SJCRH30 (cell line): ENCODE measurements at regions not wholly inside any gene's neighbourhood (a gene's known extent, or its start where the extent isn't known, plus 50 kb on each side); places are given as distances from the start of the nearest gene placed in this dataset.

Source experiments
- DNase-seq, 2 experiments: peaks; one replicate each; pipeline ENCODE4 v3.0.0-alpha.2; 2015 to 2020
- H3K27ac ChIP-seq: fragments of 250-450 bp; sonication (Bioruptor Pico); 2 replicates; pipeline ENCODE4 v1.5.1; 2020; ENCODE audit warnings: mild to moderate bottlenecking, moderate library complexity
- H3K27me3 ChIP-seq: fragments of 250-450 bp; sonication (Bioruptor Pico); 2 replicates; pipeline ENCODE4 v1.5.1; 2020; ENCODE audit warnings: mild to moderate bottlenecking, moderate library complexity
- H3K36me3 ChIP-seq: fragments of 250-450 bp; sonication (Bioruptor Pico); 2 replicates; pipeline ENCODE4 v1.5.1; 2020; ENCODE audit warnings: mild to moderate bottlenecking, moderate library complexity
- H3K4me1 ChIP-seq: fragments of 250-450 bp; sonication (Bioruptor Pico); 2 replicates; pipeline ENCODE4 v1.5.1; 2020; ENCODE audit warnings: mild to moderate bottlenecking, moderate library complexity
- H3K4me3 ChIP-seq: fragments of 250-450 bp; sonication (Bioruptor Pico); 2 replicates; pipeline ENCODE4 v1.5.1; 2020; ENCODE audit warnings: mild to moderate bottlenecking, moderate library complexity
- H3K9me3 ChIP-seq: fragments of 250-450 bp; sonication (Bioruptor Pico); replicated peaks from 2 replicates; pipeline ENCODE4 v1.5.1; 2020; ENCODE audit warnings: mild to moderate bottlenecking, moderate library complexity

DNA sequence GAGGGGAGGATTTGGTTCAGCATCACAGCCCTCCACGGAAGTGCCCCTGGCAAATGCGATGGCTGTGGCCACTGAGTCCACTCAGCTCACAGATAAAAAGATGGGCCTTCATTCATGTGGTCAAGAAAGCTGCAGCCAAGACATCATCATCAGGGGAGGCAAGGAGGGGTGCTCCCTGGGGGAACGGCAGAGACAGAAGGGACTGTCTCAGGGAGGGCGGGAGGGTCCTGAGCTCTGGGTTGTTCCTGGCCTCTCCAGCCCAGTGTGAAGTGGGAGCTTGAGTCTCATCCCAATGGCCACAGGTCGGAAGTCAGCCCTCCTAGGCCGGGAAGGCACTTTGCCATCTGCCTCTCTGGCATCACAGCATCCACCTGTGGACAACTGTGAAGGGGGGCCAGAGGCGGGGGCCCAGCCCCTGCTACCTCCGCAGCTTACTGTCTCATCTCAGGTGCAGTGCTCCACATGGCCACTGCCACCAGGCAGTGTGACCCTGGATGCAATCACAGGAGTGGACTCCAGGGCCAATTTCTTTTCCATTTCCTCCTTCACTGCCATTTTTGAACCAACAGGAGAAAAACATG, 137.8 kb upstream of the SOX1 start:
- no peak for DNase-seq

DNA sequence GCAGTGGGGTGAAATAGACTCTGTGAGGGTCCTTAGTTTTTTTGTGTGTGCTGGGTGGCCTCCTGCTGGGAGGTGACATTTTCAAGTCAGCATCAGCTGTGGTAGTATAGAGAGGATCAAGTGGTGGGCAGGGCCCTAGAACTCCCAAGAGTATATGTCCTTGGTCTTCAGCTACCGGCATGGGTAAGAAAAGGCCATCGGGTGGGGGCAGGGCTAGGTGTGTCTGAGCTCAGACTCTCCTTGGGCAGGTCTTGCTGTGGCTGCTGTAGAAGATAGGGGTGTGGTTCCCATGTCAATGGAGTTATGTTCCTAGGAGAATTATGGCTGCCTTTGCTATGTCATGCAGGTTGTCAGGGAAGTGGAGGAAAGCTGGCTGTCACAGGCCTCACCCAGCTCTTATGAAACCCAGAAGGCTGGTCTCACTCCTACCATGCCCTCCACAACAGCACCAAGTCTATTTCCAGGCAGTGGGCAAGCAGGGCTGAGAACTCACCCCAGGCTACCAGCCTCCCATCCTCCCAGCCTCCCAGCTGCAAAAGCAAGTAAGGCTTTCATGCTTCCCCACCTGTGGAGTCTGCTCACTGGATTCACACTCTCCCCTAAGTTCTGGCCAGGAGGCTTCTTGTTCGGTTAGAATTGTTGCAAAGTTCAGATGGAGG, 130.6 kb upstream of the SOX1 start:
- H3K27me3 ChIP-seq: 0 out of 2 replicates have a peak, but pooled peaks cover 2% of the 10 kb centered on the region
- H3K27ac ChIP-seq: no peak overlapping the region
- no peaks in the 10 kb centered on the region for H3K4me1 ChIP-seq
- no peak for DNase-seq
- no peaks in the 10 kb centered on the region for H3K9me3 ChIP-seq
- no peaks in the 10 kb centered on the region for H3K36me3 ChIP-seq
- no peak overlapping the region for H3K4me3 ChIP-seq

More for the DNA sequence above, 137.8 kb upstream of the SOX1 start:
- no peaks in the 10 kb centered on the region for H3K36me3 ChIP-seq
- no peaks in the 10 kb centered on the region; the same call in 1 of the 2 replicates for H3K9me3 ChIP-seq
- no peak overlapping the region for H3K27ac ChIP-seq
- 0 out of 2 replicates have a peak, but pooled peaks cover 7% of the 10 kb centered on the region for H3K27me3 ChIP-seq
- no peaks in the 10 kb centered on the region for H3K4me1 ChIP-seq
- no peak overlapping the region for H3K4me3 ChIP-seq

DNA sequence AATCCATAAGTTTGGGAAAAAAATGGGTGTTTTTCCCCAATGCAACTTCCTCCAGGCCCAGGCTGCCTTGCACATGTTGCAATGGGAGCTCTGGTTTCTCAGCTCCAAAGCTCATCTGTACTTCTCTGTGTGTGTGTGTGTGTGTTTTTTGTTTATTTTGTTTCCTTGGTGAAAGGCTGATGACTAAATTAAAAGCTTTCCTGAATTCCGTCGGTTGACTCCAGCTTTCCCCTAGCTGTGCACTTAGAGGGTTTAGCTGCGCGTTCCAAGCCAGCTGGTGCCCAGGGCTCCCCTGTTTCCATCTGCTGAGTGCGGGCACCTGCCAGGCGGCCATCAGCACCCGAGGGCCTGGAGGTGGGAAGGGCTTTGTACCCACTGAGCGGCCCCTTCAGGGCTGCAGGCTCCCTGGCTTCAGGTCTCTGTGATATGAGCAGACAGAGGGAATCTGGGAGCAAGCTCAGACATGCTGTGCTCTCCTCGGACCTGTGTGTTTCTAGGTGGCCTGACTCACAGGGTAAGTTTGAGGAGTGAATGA, 129.1 kb upstream of the SOX1 start:
- Histone ChIP-seq H3K27me3 (0 out of 2 replicates have a peak, but pooled peaks cover 2% of the 10 kb centered on the region), H3K9me3 (no peaks in the 10 kb centered on the region), H3K4me1 (no peaks in the 10 kb centered on the region), H3K27ac (no peak overlapping the region), H3K4me3 (no peak overlapping the region), H3K36me3 (no peaks in the 10 kb centered on the region)
- DNase-seq: no peak

DNA sequence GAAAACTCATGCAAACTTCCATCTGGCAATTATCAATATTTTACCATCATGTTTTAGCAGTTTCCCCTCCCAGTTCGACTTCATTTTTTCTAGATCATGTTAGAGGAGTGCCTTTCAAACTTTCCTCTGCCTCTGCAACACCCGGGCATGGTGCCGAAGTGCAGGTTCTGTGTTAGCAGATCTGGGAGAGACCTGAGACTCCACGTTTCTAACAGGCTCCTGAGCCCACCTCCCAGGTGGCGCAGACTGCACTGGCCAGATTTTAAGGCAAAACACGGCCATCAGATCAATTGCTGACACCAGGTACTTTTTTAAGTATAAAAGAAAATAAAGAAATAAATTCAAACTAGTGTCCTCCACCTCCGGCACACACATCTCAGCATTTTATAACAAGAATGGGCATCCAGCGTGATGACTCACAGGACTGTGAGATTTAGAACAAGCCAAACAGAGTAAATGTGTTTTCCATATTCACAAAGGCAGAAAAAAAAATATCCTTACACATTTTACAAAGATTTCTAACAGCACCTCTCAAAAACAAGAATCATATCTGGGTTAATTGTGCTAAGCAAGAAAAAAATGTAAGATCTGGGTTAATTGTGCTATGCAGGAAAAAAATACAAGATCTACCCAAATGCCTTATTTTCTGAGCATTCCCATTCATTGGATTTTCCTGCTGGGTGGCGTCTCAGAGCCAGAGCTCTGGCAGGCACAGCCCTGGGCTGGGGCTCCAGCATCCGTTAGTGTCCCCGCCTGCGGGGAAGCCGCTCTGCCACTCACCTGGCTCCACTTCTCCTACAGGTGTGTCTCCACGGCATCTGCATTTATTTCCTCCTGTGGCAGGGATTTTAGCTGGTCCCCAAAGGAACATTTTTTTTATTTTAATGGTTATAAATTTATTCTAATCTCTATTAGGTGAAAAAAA, 127.9 kb upstream of the SOX1 start:
- DNase-seq: no peak
- Histone ChIP-seq H3K27me3 (0 out of 2 replicates have a peak, but pooled peaks cover 2% of the 10 kb centered on the region), H3K4me1 (no peaks in the 10 kb centered on the region), H3K36me3 (no peaks in the 10 kb centered on the region), H3K4me3 (no peak overlapping the region), H3K27ac (no peak overlapping the region), H3K9me3 (no peaks in the 10 kb centered on the region)

DNA sequence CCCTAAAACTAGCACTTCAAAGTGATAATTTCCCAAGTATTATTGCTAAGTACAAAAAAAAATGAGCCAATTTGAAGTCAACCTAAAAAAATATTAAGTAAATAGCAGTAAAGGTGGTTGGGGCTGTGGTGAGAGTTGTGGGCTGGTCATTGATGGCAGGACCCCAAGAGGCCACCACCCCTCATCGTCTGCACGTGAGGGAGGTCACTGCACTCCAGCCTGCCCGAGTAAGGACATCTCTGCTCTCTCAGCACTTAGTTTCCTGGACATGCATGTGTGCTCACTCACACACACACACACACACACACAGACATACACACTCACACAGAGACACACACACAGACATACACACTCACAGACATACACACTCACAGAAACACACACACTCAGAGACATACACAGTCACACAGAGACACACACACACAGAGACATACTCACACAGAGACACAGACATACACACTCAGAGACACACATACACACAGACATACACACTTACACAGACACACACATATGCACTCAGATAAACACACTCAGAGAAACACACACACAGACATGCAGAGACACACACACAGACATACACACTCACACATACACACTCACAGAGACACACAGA, 127.2 kb upstream of the SOX1 start:
- no peaks in the 10 kb centered on the region for H3K4me1 ChIP-seq
- no peaks in the 10 kb centered on the region for H3K36me3 ChIP-seq
- no peak for DNase-seq
- H3K27me3 ChIP-seq: 0 out of 2 replicates have a peak, but pooled peaks cover 2% of the 10 kb centered on the region
- no peaks in the 10 kb centered on the region for H3K9me3 ChIP-seq
- no peak overlapping the region for H3K4me3 ChIP-seq
- no peak overlapping the region for H3K27ac ChIP-seq

DNA sequence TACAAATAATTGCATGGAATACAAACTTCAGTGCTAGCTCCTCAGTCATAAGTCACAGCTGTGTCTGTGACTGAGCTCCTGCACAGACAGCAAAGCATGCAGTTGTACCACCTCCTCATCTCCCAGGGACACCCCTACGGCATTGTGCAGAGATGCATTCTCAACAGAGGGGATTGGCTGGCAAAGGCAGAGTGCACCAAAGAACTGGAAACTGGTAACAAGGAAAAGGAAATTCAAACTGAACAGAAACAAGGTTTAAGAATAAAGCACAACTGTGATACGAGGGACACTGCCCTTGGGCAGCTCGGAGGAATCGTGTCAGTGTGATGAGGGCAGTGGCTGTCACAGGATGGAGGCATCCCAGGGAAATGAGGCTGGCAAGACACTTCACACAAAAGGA, 126.1 kb upstream of the SOX1 start:
- no peak overlapping the region for H3K4me3 ChIP-seq
- H3K4me1 ChIP-seq: no peaks in the 10 kb centered on the region
- no peaks in the 10 kb centered on the region for H3K9me3 ChIP-seq
- no peaks in the 10 kb centered on the region for H3K36me3 ChIP-seq
- DNase-seq: no peak
- no peak overlapping the region for H3K27ac ChIP-seq
- 0 out of 2 replicates have a peak, but pooled peaks cover 2% of the 10 kb centered on the region for H3K27me3 ChIP-seq

DNA sequence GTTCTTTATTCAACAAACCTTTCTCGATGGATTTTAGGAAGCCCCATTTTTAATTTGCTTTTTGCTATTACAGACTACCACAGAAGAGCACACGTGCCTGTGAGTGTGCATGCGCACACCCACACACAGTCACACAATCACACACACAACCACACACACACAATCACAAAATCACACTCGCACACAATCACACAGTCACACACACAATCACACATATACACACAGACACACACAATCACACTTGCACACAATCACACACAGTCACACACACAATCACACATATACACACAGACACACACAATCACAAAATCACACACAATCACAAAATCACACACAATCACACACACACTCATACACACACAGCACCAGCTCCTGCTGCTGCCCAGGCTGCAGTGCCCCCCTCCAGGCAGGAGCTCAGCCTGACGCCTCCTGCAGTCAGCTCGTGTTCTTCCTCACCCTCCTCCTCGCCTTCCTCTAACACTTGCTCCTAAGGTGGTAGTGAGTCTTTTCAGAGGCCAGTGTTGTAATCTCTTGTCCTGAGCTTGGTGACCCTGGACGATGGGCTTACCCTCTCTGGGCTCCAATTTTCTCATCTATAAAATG, 125.0 kb upstream of the SOX1 start:
- no peak overlapping the region for H3K27ac ChIP-seq
- H3K27me3 ChIP-seq: 0 out of 2 replicates have a peak, but pooled peaks cover 2% of the 10 kb centered on the region
- H3K4me1 ChIP-seq: no peaks in the 10 kb centered on the region
- no peak for DNase-seq
- no peak overlapping the region for H3K4me3 ChIP-seq
- no peaks in the 10 kb centered on the region for H3K9me3 ChIP-seq
- H3K36me3 ChIP-seq: no peaks in the 10 kb centered on the region

DNA sequence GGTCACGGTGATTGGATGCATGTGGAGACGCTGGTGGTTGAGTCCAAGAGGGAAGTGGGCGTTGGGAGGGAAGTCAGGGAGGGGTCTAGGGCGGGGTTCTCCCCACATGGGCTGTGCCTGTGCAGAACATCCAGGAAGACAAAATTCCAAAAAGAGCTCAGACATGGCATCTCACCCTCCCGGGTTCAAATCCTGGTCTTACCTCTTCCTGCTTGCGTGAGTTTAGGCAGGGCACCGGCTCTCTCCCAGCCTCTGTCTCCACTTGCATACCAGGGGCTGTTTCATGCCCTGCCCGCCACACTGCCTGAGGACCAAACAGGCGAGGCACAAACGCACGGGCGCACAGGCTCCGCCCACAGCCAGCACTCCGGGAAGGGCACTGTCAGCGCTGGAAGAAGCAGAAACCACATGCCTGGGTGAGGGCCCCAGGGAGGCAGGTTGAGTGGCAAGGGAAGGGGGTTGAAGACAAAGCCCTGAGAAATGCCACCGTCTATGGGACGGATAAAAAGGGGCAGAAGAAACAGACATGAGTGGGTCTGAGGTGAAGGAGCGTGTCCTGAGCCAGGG, 123.6 kb upstream of the SOX1 start:
- H3K36me3 ChIP-seq: no peaks in the 10 kb centered on the region
- H3K9me3 ChIP-seq: no peaks in the 10 kb centered on the region
- no peak overlapping the region for H3K27ac ChIP-seq
- no peak for DNase-seq
- no peak overlapping the region for H3K4me3 ChIP-seq
- H3K4me1 ChIP-seq: no peaks in the 10 kb centered on the region
- H3K27me3 ChIP-seq: no peaks in the 10 kb centered on the region

DNA sequence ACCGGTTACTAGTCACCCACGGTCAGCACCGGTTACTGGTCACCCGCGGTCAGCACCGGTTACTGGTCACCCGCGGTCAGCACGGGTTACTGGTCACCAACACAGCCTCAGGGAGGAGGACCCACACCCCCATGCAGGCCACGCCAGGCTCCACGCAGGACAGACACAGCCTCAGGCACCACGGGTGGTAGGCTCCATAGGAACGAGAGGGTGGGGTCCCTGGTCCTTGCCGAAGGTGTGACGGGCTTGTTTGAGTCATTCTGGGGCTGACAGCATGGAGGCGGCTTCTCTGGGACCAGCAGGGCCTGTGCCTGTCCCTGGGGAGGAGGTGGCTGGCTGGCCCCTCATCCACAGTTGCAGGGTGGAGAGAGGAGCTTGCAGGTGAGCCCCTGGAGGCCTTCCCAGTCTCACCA, 122.8 kb upstream of the SOX1 start:
- H3K9me3 ChIP-seq: no peaks in the 10 kb centered on the region
- H3K4me3 ChIP-seq: no peak overlapping the region
- no peaks in the 10 kb centered on the region for H3K4me1 ChIP-seq
- H3K36me3 ChIP-seq: no peaks in the 10 kb centered on the region
- no peaks in the 10 kb centered on the region for H3K27me3 ChIP-seq
- no peak for DNase-seq
- H3K27ac ChIP-seq: no peak overlapping the region

DNA sequence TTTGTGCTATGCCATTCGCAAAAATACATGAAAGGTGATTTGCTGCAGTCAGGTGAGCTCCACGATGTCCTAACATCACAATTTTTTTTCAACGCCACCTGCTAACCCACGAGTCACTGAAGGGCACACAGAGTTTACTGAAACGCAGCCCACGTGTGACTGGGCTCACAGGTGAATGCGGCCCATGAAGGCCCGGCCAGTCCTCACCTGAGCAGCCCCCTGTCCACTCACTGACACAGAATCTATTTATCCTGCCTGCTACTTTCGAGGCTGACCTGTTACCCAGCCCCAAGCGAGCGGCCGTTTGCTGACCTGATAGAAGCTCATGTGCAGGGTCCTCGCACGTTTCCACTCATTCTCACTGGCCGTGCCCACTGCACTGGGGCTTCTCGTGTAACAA, 121.9 kb upstream of the SOX1 start:
- Histone ChIP-seq H3K27ac (no peak overlapping the region), H3K9me3 (no peaks in the 10 kb centered on the region), H3K27me3 (no peaks in the 10 kb centered on the region), H3K4me1 (no peaks in the 10 kb centered on the region), H3K36me3 (no peaks in the 10 kb centered on the region), H3K4me3 (no peak overlapping the region)
- no peak for DNase-seq

DNA sequence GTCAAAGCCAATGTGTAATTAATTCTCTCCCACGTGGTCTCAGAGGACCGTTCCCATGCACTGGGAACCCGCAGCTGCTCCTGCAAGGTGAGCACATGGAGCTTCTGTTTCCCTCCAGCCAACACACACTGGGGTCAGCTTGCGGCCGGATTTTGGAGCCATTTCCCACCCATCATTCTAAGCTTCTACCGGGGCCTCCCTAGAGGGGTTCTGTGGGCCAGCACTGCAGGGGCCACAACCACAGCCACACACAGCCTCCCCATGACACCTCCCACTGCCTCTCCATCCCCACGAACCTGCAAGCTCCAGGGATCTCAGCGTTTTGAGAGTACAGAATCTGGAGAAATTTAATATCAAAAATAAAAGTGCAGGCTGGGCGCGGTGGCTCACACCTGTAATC, 120.7 kb upstream of the SOX1 start:
- no peak for DNase-seq
- Histone ChIP-seq H3K27ac (no peak overlapping the region), H3K36me3 (no peaks in the 10 kb centered on the region), H3K9me3 (no peaks in the 10 kb centered on the region), H3K4me1 (no peaks in the 10 kb centered on the region), H3K4me3 (no peak overlapping the region), H3K27me3 (no peaks in the 10 kb centered on the region)

DNA sequence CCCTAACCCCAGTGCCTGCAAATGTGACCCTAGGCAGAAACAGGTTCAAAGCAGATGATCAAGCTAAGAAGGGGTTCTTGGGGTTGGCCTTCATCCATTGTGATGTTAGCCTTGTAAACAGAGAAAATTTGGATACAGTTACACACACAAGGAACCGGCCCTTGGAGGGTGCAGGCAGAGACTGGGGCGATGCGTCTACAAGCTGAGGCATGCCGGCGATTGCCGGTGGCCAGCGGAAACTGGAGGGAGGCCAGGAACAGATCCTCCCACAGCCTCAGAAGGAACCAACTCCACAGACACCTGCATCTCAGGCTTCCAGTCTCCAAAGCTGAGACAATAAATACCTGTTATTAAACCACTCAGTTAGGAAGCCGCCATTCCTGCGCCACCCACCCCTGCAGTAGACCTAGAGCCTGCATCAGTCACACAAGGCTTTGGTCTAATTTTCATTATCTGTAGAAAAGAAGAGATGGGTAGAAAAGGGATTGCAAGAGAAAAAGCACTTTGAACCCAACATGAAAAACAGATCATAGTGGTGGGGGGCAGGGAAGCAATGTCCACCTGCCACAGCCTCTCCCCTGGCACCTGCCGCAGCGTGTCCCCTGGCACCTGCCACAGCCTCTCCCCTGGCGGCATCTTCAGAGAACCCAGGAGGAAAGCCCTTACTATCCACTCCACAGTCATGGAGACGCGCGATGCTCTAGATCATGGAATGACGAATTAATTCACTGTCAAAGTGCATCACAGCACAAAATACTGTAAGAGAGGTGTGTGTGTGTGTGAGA, 119.7 kb upstream of the SOX1 start:
- Histone ChIP-seq H3K9me3 (no peaks in the 10 kb centered on the region), H3K27me3 (no peaks in the 10 kb centered on the region), H3K4me3 (no peak overlapping the region), H3K4me1 (no peaks in the 10 kb centered on the region), H3K27ac (no peak overlapping the region), H3K36me3 (no peaks in the 10 kb centered on the region)
- no peak for DNase-seq

DNA sequence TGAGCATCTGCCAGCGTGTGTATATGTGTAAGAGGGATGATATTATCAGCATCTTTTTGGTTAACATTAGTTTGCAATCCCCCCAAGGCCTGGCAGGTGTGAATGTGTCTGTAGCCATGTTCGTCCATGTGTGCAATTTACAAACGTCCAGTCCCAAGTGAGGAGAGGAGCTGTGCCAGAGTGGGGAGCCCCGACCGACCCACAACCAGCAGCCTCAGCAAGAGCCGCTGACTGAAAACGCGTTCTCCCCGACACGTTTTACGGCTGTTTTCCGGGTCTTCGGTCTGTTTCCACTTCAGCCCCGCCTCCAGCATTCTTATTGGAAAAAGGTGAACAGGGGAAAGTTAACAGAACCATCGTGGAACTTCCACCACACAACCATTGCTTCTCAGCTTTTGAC, 119.1 kb upstream of the SOX1 start:
- no peak overlapping the region for H3K4me3 ChIP-seq
- H3K4me1 ChIP-seq: no peaks in the 10 kb centered on the region
- H3K36me3 ChIP-seq: no peaks in the 10 kb centered on the region
- H3K27ac ChIP-seq: no peak overlapping the region
- H3K27me3 ChIP-seq: no peaks in the 10 kb centered on the region
- DNase-seq: no peak
- no peaks in the 10 kb centered on the region for H3K9me3 ChIP-seq
